GM13976 (cell line): ENCODE measurements at regions not wholly inside any gene's neighbourhood (a gene's known extent, or its start where the extent isn't known, plus 50 kb on each side); places are given as distances from the start of the nearest gene placed in this dataset.
"Not testable (repeated sequence)": the region's sequence is repeated elsewhere in the genome, so short reads cannot be mapped to it uniquely, and the experiment has no call there.

Experiments
- DNase-seq: peaks from one replicate; pipeline ENCODE4 v3.0.0; 2012; ENCODE audit warnings: low spot score
- CTCF ChIP-seq: IDR thresholded peaks from 2 replicates; pipeline ENCODE4 v1.5.1; 2012; ENCODE audit warnings: borderline replicate concordance, mild to moderate bottlenecking; ENCODE audit not compliant: insufficient read depth; ENCODE audit errors: extremely low read depth, missing control alignments, control extremely low read depth
- in situ Hi-C: fragments of 300-500 bp; cut with MboI; formaldehyde crosslinking; loops from one replicate; pipeline ENCODE4 v1.12.0; 2022; ENCODE audit warnings: low sequenced_read_pairs, mixed read lengths, inconsistent platforms; ENCODE audit not compliant: unreplicated experiment

GRCh38 chr4:171265190-171265818 lies 547.9 kb upstream of the GALNTL6 start:
- TF ChIP-seq CTCF, result no peak
- in situ Hi-C loops, result no loop called here
- DNase-seq, result no peak

- no peak for TF ChIP-seq CTCF
- DNase-seq, result no peak
- in situ Hi-C loops, result no loop called here
These were observed 557.0 kb upstream of the GALNTL6 start for GRCh38 chr4:171256223-171256622.

- no peak for DNase-seq
- in situ Hi-C loops, result no loop called here
- no peak for TF ChIP-seq CTCF
These were observed 566.3 kb upstream of the GALNTL6 start for GRCh38 chr4:171246948-171247347.

- no peak for DNase-seq
- in situ Hi-C loops, result no loop called here
- no peak for TF ChIP-seq CTCF
These were observed 570.4 kb upstream of the GALNTL6 start for GRCh38 chr4:171242831-171243230.

- in situ Hi-C loops, result no loop called here
- no peak for TF ChIP-seq CTCF
- DNase-seq, result no peak
These were observed 574.0 kb upstream of the GALNTL6 start for GRCh38 chr4:171239196-171239595.

DNA sequence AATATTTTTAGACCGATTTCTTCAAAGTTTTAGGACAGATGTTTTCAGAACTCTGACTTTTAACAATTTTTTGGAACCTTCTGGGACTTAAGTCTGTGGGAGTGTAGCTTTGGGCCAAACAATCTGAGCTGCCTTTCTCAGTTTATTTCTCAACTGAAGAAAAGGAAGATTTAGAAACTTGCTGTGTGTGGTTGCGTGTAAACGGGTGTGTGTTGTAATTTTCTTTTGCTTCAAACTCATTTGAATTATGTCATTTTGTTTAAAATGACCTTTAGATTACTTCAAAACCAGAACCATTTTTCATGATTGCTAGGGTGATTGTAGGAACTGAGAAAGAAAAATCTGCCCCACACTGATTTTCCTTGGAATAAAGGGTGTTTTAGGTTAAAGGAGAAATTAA lies 577.7 kb upstream of the GALNTL6 start:
- in situ Hi-C loops, result no loop called here
- no peak for DNase-seq
- TF ChIP-seq CTCF, result no peak

- DNase-seq, in situ Hi-C loops: not testable (repeated sequence)
These were observed 583.9 kb upstream of the GALNTL6 start for GRCh38 chr4:171229354-171229753.
